Sigmoid colon (tissue), 6 donors: ENCODE measurements at regions not wholly inside any gene's neighbourhood (a gene's known extent, or its start where the extent isn't known, plus 50 kb on each side); places are given as distances from the start of the nearest gene placed in this dataset.

Experiments
- DNase-seq: peaks from one replicate; pipeline ENCODE4 v3.0.0-alpha.2; 2019
- H3K27ac ChIP-seq, 4 donors: fragments of 200-600 bp; sonication (generic); one replicate each; pipeline ENCODE4 v1.5.1; 2016 to 2019; ENCODE audit warnings: mild to moderate bottlenecking in 1 of 4
- H3K27me3 ChIP-seq, 3 donors: fragments of 200-600 bp; sonication (generic); one replicate each; pipeline ENCODE4 v1.5.1; 2019; ENCODE audit warnings: mild to moderate bottlenecking in 1 of 3
- H3K36me3 ChIP-seq, 4 donors: fragments of 200-600 bp; sonication (generic); one replicate each; pipeline ENCODE4 v1.5.1; 2016 to 2019
- H3K4me1 ChIP-seq, 4 donors: fragments of 200-600 bp; sonication (generic); one replicate each; pipeline ENCODE4 v1.5.1; 2017 to 2019
- H3K4me3 ChIP-seq, 4 donors: fragments of 200-600 bp; sonication (generic); one replicate each; pipeline ENCODE4 v1.5.1; 2017 to 2019; ENCODE audit warnings: mild to moderate bottlenecking in 2 of 4, moderate library complexity in 1 of 4
- H3K9me3 ChIP-seq, 4 donors: fragments of 200-600 bp in 3 of 4; sonication (generic) in 3 of 4; one replicate each; pipeline versions ENCODE4 v1.5.1 to v1.6.1; 2013 to 2019
- CTCF ChIP-seq, 4 experiments: fragments of 450-650 bp in 3 of 4; fragments of 200-600 bp in 1 of 4; IDR thresholded peaks; one replicate each; pipeline ENCODE4 v1.5.1; 2016 to 2019; ENCODE audit warnings: antibody characterized with exemption in 4 of 4, mild to moderate bottlenecking in 3 of 4, moderate library complexity in 2 of 4
- EP300 ChIP-seq, 4 donors: sonication (generic); formaldehyde crosslinking; IDR thresholded peaks; one replicate each; pipeline ENCODE4 v1.6.1; 2017; ENCODE audit warnings: antibody characterized with exemption in 4 of 4
- POLR2A ChIP-seq, 2 donors: fragments of 450-650 bp; IDR thresholded peaks; one replicate each; pipeline ENCODE4 v1.6.1; 2016; ENCODE audit warnings: antibody characterized with exemption in 2 of 2, mild to moderate bottlenecking in 2 of 2, moderate library complexity in 2 of 2
- POLR2AphosphoS5 ChIP-seq, 4 donors: sonication (generic); formaldehyde crosslinking; IDR thresholded peaks; one replicate each; pipeline ENCODE4 v1.6.1; 2017; ENCODE audit warnings: antibody characterized with exemption in 4 of 4
- WGBS, 2 donors: extraction: QIAGEN DNeasy Blood & Tissue Kit; methylation state at CpG; one replicate each; pipeline ENCODE4 v1.1.7; 2013; 5-methylcytosine and 5-hydroxymethylcytosine counted together
- intact Hi-C: fragments of 100-400 bp; cut with DNase I; formaldehyde crosslinking; loops from one replicate; pipeline ENCODE4 v1.15.1; 2023
- donor health status: healthy with polysubstance abuse.
- donor health status: healthy.

- H3K36me3 ChIP-seq: no peaks in the 10 kb centered on the region
- intact Hi-C loops: no loop called here
- no peak for TF ChIP-seq POLR2AphosphoS5 (IDR thresholded peaks at IDR 0.05)
- no peak for TF ChIP-seq EP300 (IDR thresholded peaks at IDR 0.05)
- no peak for TF ChIP-seq POLR2A (IDR thresholded peaks at IDR 0.05)
- TF ChIP-seq CTCF (IDR thresholded peaks at IDR 0.05): no peak
- no peaks in the 10 kb centered on the region for H3K27me3 ChIP-seq
- H3K27ac ChIP-seq: peak overlapping the region in 1 of 4 donors; percentile 27
- WGBS, 2 donors: 67 to 77% methylated on average over 4 of the region's 4 CpGs
- H3K4me1 ChIP-seq: no peaks in the 10 kb centered on the region
- no peaks in the 10 kb centered on the region for H3K9me3 ChIP-seq
- DNase-seq: no peak
- no peak overlapping the region for H3K4me3 ChIP-seq
These were observed 195.9 kb downstream of the KDR start for GRCh38 chr4:54929459-54929858.

- Histone ChIP-seq H3K36me3 (no peaks in the 10 kb centered on the region), H3K4me3 (no peak overlapping the region), H3K4me1 (no peaks in the 10 kb centered on the region), H3K27me3 (no peaks in the 10 kb centered on the region), H3K27ac (no peak overlapping the region), H3K9me3 (no peaks in the 10 kb centered on the region)
- TF ChIP-seq EP300 (IDR thresholded peaks at IDR 0.05) (no peak), POLR2A (IDR thresholded peaks at IDR 0.05) (no peak), POLR2AphosphoS5 (IDR thresholded peaks at IDR 0.05) (no peak), CTCF (IDR thresholded peaks at IDR 0.05) (no peak)
- intact Hi-C loops: no loop called here
- DNase-seq: no peak
These were observed 200.5 kb downstream of the KDR start for GRCh38 chr4:54924891-54925290.

- WGBS, 2 donors: 88 to 89% methylated on average over 2 of the region's 2 CpGs
- intact Hi-C loops: no loop called here
- Histone ChIP-seq H3K27ac (no peak overlapping the region), H3K4me1 (no peaks in the 10 kb centered on the region), H3K27me3 (no peaks in the 10 kb centered on the region), H3K4me3 (no peak overlapping the region), H3K36me3 (no peaks in the 10 kb centered on the region), H3K9me3 (no peaks in the 10 kb centered on the region)
- no peak for DNase-seq
- TF ChIP-seq EP300 (IDR thresholded peaks at IDR 0.05) (no peak), CTCF (IDR thresholded peaks at IDR 0.05) (no peak), POLR2A (IDR thresholded peaks at IDR 0.05) (no peak), POLR2AphosphoS5 (IDR thresholded peaks at IDR 0.05) (no peak)
These were observed 210.1 kb downstream of the KDR start for GRCh38 chr4:54915276-54915675.

- Histone ChIP-seq H3K9me3 (no peaks in the 10 kb centered on the region), H3K36me3 (no peaks in the 10 kb centered on the region), H3K27ac (no peak overlapping the region), H3K27me3 (no peaks in the 10 kb centered on the region), H3K4me3 (no peak overlapping the region), H3K4me1 (no peaks in the 10 kb centered on the region)
- no peak for DNase-seq
- intact Hi-C loops: no loop called here
- TF ChIP-seq POLR2AphosphoS5 (IDR thresholded peaks at IDR 0.05) (no peak), EP300 (IDR thresholded peaks at IDR 0.05) (no peak), CTCF (IDR thresholded peaks at IDR 0.05) (no peak)
- WGBS, 2 donors: 76 to 82% methylated on average over 2 of the region's 2 CpGs
These were observed 210.6 kb downstream of the KDR start for GRCh38 chr4:54914781-54915180.

GRCh38 chr4:54913751-54914526 is 211.5 kb downstream of the KDR start:
- no peaks in the 10 kb centered on the region for H3K36me3 ChIP-seq
- no peaks in the 10 kb centered on the region for H3K4me1 ChIP-seq
- no peak overlapping the region for H3K4me3 ChIP-seq
- no peaks in the 10 kb centered on the region for H3K27me3 ChIP-seq
- intact Hi-C loops: no loop called here
- WGBS, 2 donors: 33 to 48% methylated on average over 8 of the region's 8 CpGs
- H3K27ac ChIP-seq: no peak overlapping the region
- TF ChIP-seq POLR2AphosphoS5 (IDR thresholded peaks at IDR 0.05) (no peak), CTCF (IDR thresholded peaks at IDR 0.05) (no peak)
- no peaks in the 10 kb centered on the region for H3K9me3 ChIP-seq
- DNase-seq: no peak
